Prostate gland (tissue), 2 donors: ENCODE measurements at regions not wholly inside any gene's neighbourhood (a gene's known extent, or its start where the extent isn't known, plus 50 kb on each side); places are given as distances from the start of the nearest gene placed in this dataset.
"Not testable (repeated sequence)": the region's sequence is repeated elsewhere in the genome, so short reads cannot be mapped to it uniquely, and the experiment has no call there.

Experiments used
- DNase-seq: peaks from one replicate; pipeline ENCODE4 v3.0.0-alpha.2; 2019; ENCODE audit warnings: low spot score
- H3K27ac ChIP-seq, 2 donors: fragments of 200-600 bp; sonication (generic); 2 replicates each; pipeline ENCODE4 v1.5.1; 2017 to 2019
- H3K27me3 ChIP-seq: fragments of 200-600 bp; sonication (generic); replicated peaks from 2 replicates; pipeline ENCODE4 v1.5.1; 2019; ENCODE audit not compliant: insufficient read depth
- H3K36me3 ChIP-seq, 2 donors: fragments of 200-600 bp; sonication (generic); 1 replicate in 1 of 2; 2 replicates in 1 of 2; pipeline versions ENCODE4 v1.5.1 to v1.8.1; 2017 to 2019
- H3K4me1 ChIP-seq: fragments of 200-600 bp; sonication (generic); replicated peaks from 2 replicates; pipeline ENCODE4 v1.5.1; 2019
- H3K4me3 ChIP-seq, 2 donors: fragments of 200-600 bp; sonication (generic); 2 replicates each; pipeline ENCODE4 v1.5.1; 2017 to 2019
- H3K9me3 ChIP-seq: fragments of 200-600 bp; sonication (generic); 2 replicates; pipeline ENCODE4 v1.5.1; 2017
- POLR2A ChIP-seq: fragments of 450-650 bp; IDR thresholded peaks from one replicate; pipeline ENCODE4 v1.6.1; 2016; ENCODE audit warnings: antibody characterized with exemption, mild to moderate bottlenecking
- POLR2AphosphoS5 ChIP-seq: sonication (generic); formaldehyde crosslinking; IDR thresholded peaks from one replicate; pipeline ENCODE4 v1.6.1; 2017; ENCODE audit warnings: antibody characterized with exemption
- WGBS: methylation state at CpG from one replicate; pipeline ENCODE4 v1.1.5; 2018; 5-methylcytosine and 5-hydroxymethylcytosine counted together
- intact Hi-C: fragments of 100-400 bp; cut with DNase I; formaldehyde crosslinking; loops from one replicate; pipeline ENCODE4 v1.14.2; 2022
- TF ChIP-seq, protein P1 (sequence below), 4 experiments: fragments of 200-600 bp in 2 of 4; fragments of 450-650 bp in 2 of 4; sonication (generic) in 2 of 4; IDR thresholded peaks; 1 replicate in 3 of 4; 2 replicates in 1 of 4; pipeline ENCODE4 v1.5.1; 2016 to 2019; ENCODE audit warnings: antibody characterized with exemption in 4 of 4, mild to moderate bottlenecking in 2 of 4, moderate library complexity in 2 of 4

DNA sequence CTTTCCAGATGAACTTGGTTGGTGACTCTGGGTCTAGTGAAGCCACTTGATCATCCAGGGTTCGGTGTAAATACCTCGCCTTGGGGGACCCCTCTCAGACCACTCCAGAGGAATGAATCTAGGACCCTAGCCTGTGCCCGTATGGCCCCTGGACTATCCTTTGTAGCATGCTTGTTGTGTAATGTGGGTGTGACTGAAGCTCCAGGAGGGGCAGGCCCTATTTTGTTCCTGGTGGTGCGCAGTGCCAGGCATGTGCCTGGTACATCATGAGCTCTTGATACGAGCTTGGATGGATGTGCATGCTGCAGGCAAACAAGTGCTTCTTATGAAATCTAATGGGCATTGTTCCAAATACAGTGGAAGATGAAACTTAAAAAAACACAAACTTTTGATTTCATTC lies 82.8 kb downstream of the EBLN2 start:
- H3K36me3 ChIP-seq = no peaks in the 10 kb centered on the region
- intact Hi-C loops = no loop called here

DNA sequence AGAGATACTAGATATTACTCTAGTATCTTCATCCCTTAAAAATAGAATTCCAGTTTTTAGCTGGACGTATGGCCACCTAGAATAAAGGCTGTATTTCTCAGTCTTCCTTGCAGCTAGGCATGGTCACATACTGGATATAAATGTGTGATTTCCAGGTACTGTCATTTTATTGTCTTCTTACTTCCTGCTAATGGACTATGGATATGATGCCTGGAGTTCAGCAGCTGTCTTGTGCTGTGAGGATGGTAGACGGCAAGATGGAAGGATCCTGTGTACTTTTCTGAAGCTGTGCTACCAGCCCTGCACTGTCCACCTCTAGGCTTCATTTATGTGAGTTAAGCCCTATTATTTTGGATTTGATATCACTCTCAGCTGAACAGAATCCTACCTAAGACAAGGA lies 83.4 kb downstream of the EBLN2 start:
- H3K4me1 ChIP-seq = peaks cover 4% of the 10 kb centered on the region
- no peaks in the 10 kb centered on the region for H3K36me3 ChIP-seq
- intact Hi-C loops = no loop called here
- H3K4me3 ChIP-seq = no peak overlapping the region
- no peak for TF ChIP-seq POLR2AphosphoS5
- TF ChIP-seq, protein P1, sequence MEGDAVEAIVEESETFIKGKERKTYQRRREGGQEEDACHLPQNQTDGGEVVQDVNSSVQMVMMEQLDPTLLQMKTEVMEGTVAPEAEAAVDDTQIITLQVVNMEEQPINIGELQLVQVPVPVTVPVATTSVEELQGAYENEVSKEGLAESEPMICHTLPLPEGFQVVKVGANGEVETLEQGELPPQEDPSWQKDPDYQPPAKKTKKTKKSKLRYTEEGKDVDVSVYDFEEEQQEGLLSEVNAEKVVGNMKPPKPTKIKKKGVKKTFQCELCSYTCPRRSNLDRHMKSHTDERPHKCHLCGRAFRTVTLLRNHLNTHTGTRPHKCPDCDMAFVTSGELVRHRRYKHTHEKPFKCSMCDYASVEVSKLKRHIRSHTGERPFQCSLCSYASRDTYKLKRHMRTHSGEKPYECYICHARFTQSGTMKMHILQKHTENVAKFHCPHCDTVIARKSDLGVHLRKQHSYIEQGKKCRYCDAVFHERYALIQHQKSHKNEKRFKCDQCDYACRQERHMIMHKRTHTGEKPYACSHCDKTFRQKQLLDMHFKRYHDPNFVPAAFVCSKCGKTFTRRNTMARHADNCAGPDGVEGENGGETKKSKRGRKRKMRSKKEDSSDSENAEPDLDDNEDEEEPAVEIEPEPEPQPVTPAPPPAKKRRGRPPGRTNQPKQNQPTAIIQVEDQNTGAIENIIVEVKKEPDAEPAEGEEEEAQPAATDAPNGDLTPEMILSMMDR (IDR thresholded peaks at IDR 0.05) = no peak
- no peak for TF ChIP-seq POLR2A
- no peak overlapping the region for H3K27ac ChIP-seq
- DNase-seq = no peak
- H3K9me3 ChIP-seq = no peaks in the 10 kb centered on the region
- 91% methylated on average over 2 of the region's 2 CpGs for WGBS
- H3K27me3 ChIP-seq = no peaks in the 10 kb centered on the region

More for the DNA sequence above, 82.8 kb downstream of the EBLN2 start:
- Histone ChIP-seq H3K9me3 (no peaks in the 10 kb centered on the region), H3K4me3 (no peak overlapping the region), H3K27ac (no peak overlapping the region), H3K4me1 (peaks cover 4% of the 10 kb centered on the region), H3K27me3 (no peaks in the 10 kb centered on the region)
- TF ChIP-seq, protein P1 (IDR thresholded peaks at IDR 0.05) = no peak
- TF ChIP-seq POLR2AphosphoS5 = peak; percentile 14
- DNase-seq = no peak
- 78% methylated on average over 5 of the region's 5 CpGs for WGBS

DNA sequence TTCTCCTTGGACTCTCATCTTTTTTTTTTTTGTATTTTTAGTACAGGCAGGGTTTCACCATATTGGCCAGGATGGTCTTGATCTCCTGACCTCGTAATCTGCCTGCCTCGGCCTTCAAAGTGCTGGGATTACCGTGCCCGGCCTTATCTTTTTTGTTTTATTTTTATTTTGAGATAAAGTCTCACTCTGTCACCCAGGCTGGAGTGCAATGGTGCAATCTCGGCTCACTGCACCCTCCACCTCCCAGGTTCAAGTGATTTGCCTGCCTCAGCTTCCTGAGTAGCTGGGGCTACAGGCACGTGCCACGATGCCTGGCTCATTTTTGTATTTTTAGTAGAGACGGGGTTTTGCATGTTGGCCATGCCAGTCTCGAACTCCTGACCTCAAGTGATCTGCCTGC lies 86.0 kb downstream of the EBLN2 start:
- DNase-seq, H3K27ac ChIP-seq, intact Hi-C loops, H3K9me3 ChIP-seq, H3K27me3 ChIP-seq, H3K4me1 ChIP-seq, H3K4me3 ChIP-seq, H3K36me3 ChIP-seq: not testable (repeated sequence)
- 43% methylated on average over 9 of the region's 9 CpGs for whole genome bisulfite sequencing

DNA sequence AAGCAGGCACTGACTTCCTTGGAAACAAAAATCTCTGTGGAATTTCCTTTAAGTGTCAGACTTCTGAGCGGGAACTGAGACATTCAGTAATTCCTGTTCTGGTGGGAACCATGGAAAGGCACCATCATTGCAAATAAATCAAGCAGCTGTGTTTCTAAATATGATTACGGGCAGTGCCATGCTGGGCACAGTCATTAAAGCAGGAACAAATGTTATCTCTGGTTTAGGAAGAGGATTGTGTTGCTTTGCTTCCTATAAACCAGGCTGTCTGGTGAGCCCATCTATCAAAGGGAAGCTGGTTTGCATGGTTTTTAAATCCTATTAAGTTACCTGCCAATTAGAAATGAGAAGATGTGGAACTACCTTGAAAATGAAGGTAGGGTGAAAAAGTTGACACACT lies 86.7 kb downstream of the EBLN2 start:
- WGBS = 30% methylated on average over 2 of the region's 2 CpGs
- no peaks in the 10 kb centered on the region for H3K9me3 ChIP-seq
- H3K4me1 ChIP-seq = peaks cover 4% of the 10 kb centered on the region
- DNase-seq = no peak
- no peak overlapping the region for H3K4me3 ChIP-seq
- no peak overlapping the region for H3K27ac ChIP-seq
- no peaks in the 10 kb centered on the region for H3K36me3 ChIP-seq
- TF ChIP-seq, protein P1 (IDR thresholded peaks at IDR 0.05) = no peak
- no peak for TF ChIP-seq POLR2A
- no peak for TF ChIP-seq POLR2AphosphoS5
- H3K27me3 ChIP-seq = no peaks in the 10 kb centered on the region
- intact Hi-C loops = no loop called here

DNA sequence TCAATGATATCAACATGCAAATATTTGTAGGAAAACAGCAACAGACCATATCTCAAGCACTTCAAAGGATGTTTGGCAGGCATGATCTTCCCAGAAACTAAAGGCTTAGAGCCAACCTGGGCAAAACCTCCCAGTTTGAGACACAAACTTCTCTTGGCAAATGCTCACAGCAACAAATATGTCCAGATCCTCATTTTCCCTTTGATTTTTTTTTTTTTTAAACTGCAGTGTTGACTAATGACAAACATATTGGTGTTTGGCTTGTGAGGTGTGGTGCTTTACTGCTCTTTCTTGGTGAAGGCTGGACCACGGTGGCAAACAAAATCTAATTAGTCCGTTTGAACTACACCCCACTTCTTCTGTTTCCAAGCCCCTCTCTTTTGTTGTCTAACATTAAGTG lies 87.2 kb downstream of the EBLN2 start:
- no peak overlapping the region for H3K4me3 ChIP-seq
- no peak overlapping the region for H3K27ac ChIP-seq
- H3K36me3 ChIP-seq = no peaks in the 10 kb centered on the region
- intact Hi-C loops = no loop called here
- H3K9me3 ChIP-seq = no peaks in the 10 kb centered on the region
- peaks cover 4% of the 10 kb centered on the region for H3K4me1 ChIP-seq
- no peak for TF ChIP-seq POLR2A
- TF ChIP-seq, protein P1 (IDR thresholded peaks at IDR 0.05) = no peak
- peak; percentile 28 for TF ChIP-seq POLR2AphosphoS5
- DNase-seq = peak; percentile 36
- WGBS = 10% methylated on average over 2 of the region's 2 CpGs
- H3K27me3 ChIP-seq = no peaks in the 10 kb centered on the region
